CD4-positive, alpha-beta T cell (primary cell): ENCODE measurements at regions not wholly inside any gene's neighbourhood (a gene's known extent, or its start where the extent isn't known, plus 50 kb on each side); places are given as distances from the start of the nearest gene placed in this dataset.

Experiments used
- ATAC-seq: fragments of 200-7000 bp; cut with Tn5 transposase; one replicate; pipeline ENCODE4 v1.10.0; 2022; ENCODE audit warnings: mild to moderate bottlenecking; ENCODE audit not compliant: poor library complexity
- CTCF ChIA-PET: fragments of 350-600 bp; sonication (Branson Sonifier 250); formaldehyde crosslinking; loops from one replicate; lab custom pipeline; 2021; ENCODE audit warnings: antibody characterized with exemption, inconsistent platforms; lab: Charles Lee
- POLR2A ChIA-PET: fragments of 350-600 bp; sonication (Branson Sonifier 250); formaldehyde crosslinking; loops from one replicate; lab custom pipeline; 2021; ENCODE audit warnings: antibody characterized with exemption, inconsistent platforms; lab: Charles Lee
- DNase-seq, 14 experiments: peaks; one replicate each; pipeline ENCODE4 v3.0.0-alpha.2; 2013 to 2020; ENCODE audit warnings: mixed read lengths in 2 of 14
- H3K27ac ChIP-seq, 2 donors: one replicate each; pipeline versions ENCODE4 v1.5.1 to v1.7.0; 2013; ENCODE audit warnings: low read length in 2 of 2, low read depth in 1 of 2, mild to moderate bottlenecking in 1 of 2
- H3K27me3 ChIP-seq, 2 experiments: 1 replicate in 1 of 2; 2 replicates in 1 of 2; pipeline versions ENCODE4 v1.6.1 to v1.7.0; 2013; ENCODE audit warnings: low read length in 2 of 2, control low read depth in 1 of 2, mild to moderate bottlenecking in 1 of 2, moderate library complexity in 1 of 2; ENCODE audit not compliant: insufficient read depth in 2 of 2, control insufficient read depth in 1 of 2
- H3K36me3 ChIP-seq: one replicate; pipeline ENCODE4 v1.6.1; 2013; ENCODE audit warnings: low read length, control low read depth; ENCODE audit not compliant: insufficient read depth
- H3K4me1 ChIP-seq: one replicate; pipeline ENCODE4 v1.6.1; 2013; ENCODE audit warnings: low read length, control low read depth; ENCODE audit not compliant: insufficient read depth
- H3K4me3 ChIP-seq: one replicate; pipeline ENCODE4 v1.5.1; 2013; ENCODE audit warnings: mild to moderate bottlenecking, low read length, moderate library complexity
- H3K9me3 ChIP-seq, 2 experiments: 1 replicate in 1 of 2; 2 replicates in 1 of 2; pipeline versions ENCODE4 v1.6.1 to v1.7.0; 2013; ENCODE audit warnings: low read length in 2 of 2, mild to moderate bottlenecking in 2 of 2, control low read depth in 1 of 2, moderate library complexity in 1 of 2; ENCODE audit not compliant: control insufficient read depth in 1 of 2, insufficient read depth in 1 of 2
- H3K27ac Mint-ChIP-seq: one replicate; pipeline ENCODE4 v1.8.0; 2020; ENCODE audit warnings: mixed read lengths
- H3K27me3 Mint-ChIP-seq: one replicate; pipeline ENCODE4 v1.8.0; 2021; ENCODE audit warnings: mixed read lengths
- H3K36me3 Mint-ChIP-seq: one replicate; pipeline ENCODE4 v1.8.0; 2021; ENCODE audit warnings: low read depth, mixed read lengths
- H3K4me1 Mint-ChIP-seq: one replicate; pipeline ENCODE4 v1.8.0; 2021; ENCODE audit warnings: low read depth, mixed read lengths
- H3K4me3 Mint-ChIP-seq: one replicate; pipeline ENCODE4 v1.8.0; 2020; ENCODE audit warnings: mild to moderate bottlenecking, mixed read lengths
- H3K9me3 Mint-ChIP-seq: one replicate; pipeline ENCODE4 v1.8.0; 2020; ENCODE audit warnings: mixed read lengths
- CTCF ChIP-seq: fragments of 200-600 bp; IDR thresholded peaks from one replicate; pipeline ENCODE4 v1.8.0; 2022; ENCODE audit warnings: antibody characterized with exemption, mild to moderate bottlenecking
- intact Hi-C, 2 experiments: fragments of 100-400 bp; cut with DNase I in 1 of 2; cut with micrococcal nuclease in 1 of 2; formaldehyde crosslinking; loops; one replicate each; pipeline versions ENCODE4 v1.15.1 to v1.9.0; 2023 to 2025; cut with DNase I, micrococcal nuclease

GRCh38 chr5:75922480-75922879, 160.7 kb upstream of the SV2C start:
- Histone ChIP-seq H3K9me3 (peaks cover 0 to 6% of the 10 kb centered on the region in 2 experiments), H3K36me3 (no peaks in the 10 kb centered on the region), H3K4me1 (no peaks in the 10 kb centered on the region), H3K27ac (no peak overlapping the region), H3K27me3 (peaks cover 0 to 2% of the 10 kb centered on the region in 2 experiments), H3K4me3 (no peak overlapping the region)
- Mint-ChIP-seq H3K4me1 (no peaks in the 10 kb centered on the region), H3K27me3 (peaks cover 53% of the 10 kb centered on the region), H3K36me3 (no peaks in the 10 kb centered on the region), H3K4me3 (no peak overlapping the region), H3K27ac (no peak overlapping the region), H3K9me3 (no peaks in the 10 kb centered on the region)
- DNase-seq (no peak), ATAC-seq (no peak)
- intact Hi-C loops, result no loop called here
- POLR2A ChIA-PET, result no interaction called here
- TF ChIP-seq CTCF, result no peak
- CTCF ChIA-PET, result no interaction called here

DNA sequence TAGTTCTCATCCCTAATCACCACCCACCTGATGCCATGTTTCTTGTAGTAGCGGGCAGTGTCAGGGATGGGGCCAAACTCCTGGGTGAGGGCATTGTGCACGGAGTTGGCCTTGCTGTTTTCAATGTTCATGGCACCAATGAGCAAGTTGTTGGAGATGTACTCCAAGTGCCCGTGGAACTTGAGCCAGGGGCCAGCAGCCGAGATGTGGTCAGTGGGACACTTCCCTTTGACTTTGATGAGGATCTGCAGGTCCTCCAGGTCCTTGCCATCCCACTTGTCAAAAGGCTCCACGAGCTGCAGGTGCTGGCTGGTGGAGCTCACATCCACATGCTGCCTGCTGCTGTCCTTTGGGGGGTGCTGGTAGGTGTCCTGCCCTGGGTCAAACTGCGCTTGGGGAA, 162.2 kb upstream of the SV2C start:
- H3K36me3 ChIP-seq, result no peaks in the 10 kb centered on the region
- TF ChIP-seq CTCF, result no peak
- Mint-ChIP-seq H3K36me3 (no peaks in the 10 kb centered on the region), H3K9me3 (no peaks in the 10 kb centered on the region), H3K4me1 (no peaks in the 10 kb centered on the region), H3K4me3 (no peak overlapping the region), H3K27ac (no peak overlapping the region), H3K27me3 (peaks cover 61% of the 10 kb centered on the region)
- DNase-seq, result no peak
- POLR2A ChIA-PET, result no interaction called here
- H3K4me3 ChIP-seq, result no peak overlapping the region
- ATAC-seq, result no peak
- peaks cover 0 to 6% of the 10 kb centered on the region in 2 experiments for H3K9me3 ChIP-seq
- H3K27me3 ChIP-seq, result peaks cover 2 to 5% of the 10 kb centered on the region in 2 experiments
- intact Hi-C loops, result no loop called here
- H3K4me1 ChIP-seq, result no peaks in the 10 kb centered on the region
- H3K27ac ChIP-seq, result no peak overlapping the region
- CTCF ChIA-PET, result no interaction called here

- H3K9me3 Mint-ChIP-seq, result no peaks in the 10 kb centered on the region
- peaks cover 10 to 11% of the 10 kb centered on the region in 2 experiments for H3K27me3 ChIP-seq
- POLR2A ChIA-PET, result no interaction called here
- H3K27me3 Mint-ChIP-seq, result peaks cover 50% of the 10 kb centered on the region
- DNase-seq (no peak), ATAC-seq (no peak)
- no peak overlapping the region for H3K4me3 Mint-ChIP-seq
- no peak overlapping the region for H3K4me3 ChIP-seq
- H3K4me1 Mint-ChIP-seq, result no peaks in the 10 kb centered on the region
- TF ChIP-seq CTCF, result no peak
- H3K27ac ChIP-seq, result no peak overlapping the region
- no peaks in the 10 kb centered on the region for H3K36me3 Mint-ChIP-seq
- peaks cover 0 to 6% of the 10 kb centered on the region in 2 experiments for H3K9me3 ChIP-seq
- H3K27ac Mint-ChIP-seq, result no peak overlapping the region
- intact Hi-C loops, result no loop called here
- CTCF ChIA-PET, result no interaction called here
- H3K36me3 ChIP-seq, result no peaks in the 10 kb centered on the region
- H3K4me1 ChIP-seq, result no peaks in the 10 kb centered on the region
Measured at GRCh38 chr5:75916144-75916543, 167.0 kb upstream of the SV2C start.
